Stimulated activated naive CD8-positive, alpha-beta T cell treated with anti-CD3 and anti-CD28 coated beads, Interleukin-15, Interleukin-2, amounts not matched to agents 100 ng/mL and 50 ng/mL, for 24 hours (primary cell): ENCODE measurements at regions not wholly inside any gene's neighbourhood (a gene's known extent, or its start where the extent isn't known, plus 50 kb on each side); places are given as distances from the start of the nearest gene placed in this dataset.

Experiments used
- H3K27ac Mint-ChIP-seq: one replicate; pipeline ENCODE4 v1.8.0; 2021; ENCODE audit warnings: mild to moderate bottlenecking, mixed read lengths
- H3K27me3 Mint-ChIP-seq: one replicate; pipeline ENCODE4 v1.8.0; 2021; ENCODE audit warnings: mixed read lengths
- H3K36me3 Mint-ChIP-seq: one replicate; pipeline ENCODE4 v1.8.0; 2021; ENCODE audit warnings: low read depth, mixed read lengths
- H3K4me1 Mint-ChIP-seq: one replicate; pipeline ENCODE4 v1.8.0; 2021; ENCODE audit warnings: low read depth, mixed read lengths
- H3K4me3 Mint-ChIP-seq: one replicate; pipeline ENCODE4 v1.8.0; 2021; ENCODE audit warnings: mild to moderate bottlenecking, mixed read lengths
- H3K9me3 Mint-ChIP-seq: one replicate; pipeline ENCODE4 v1.8.0; 2021; ENCODE audit warnings: mixed read lengths

DNA sequence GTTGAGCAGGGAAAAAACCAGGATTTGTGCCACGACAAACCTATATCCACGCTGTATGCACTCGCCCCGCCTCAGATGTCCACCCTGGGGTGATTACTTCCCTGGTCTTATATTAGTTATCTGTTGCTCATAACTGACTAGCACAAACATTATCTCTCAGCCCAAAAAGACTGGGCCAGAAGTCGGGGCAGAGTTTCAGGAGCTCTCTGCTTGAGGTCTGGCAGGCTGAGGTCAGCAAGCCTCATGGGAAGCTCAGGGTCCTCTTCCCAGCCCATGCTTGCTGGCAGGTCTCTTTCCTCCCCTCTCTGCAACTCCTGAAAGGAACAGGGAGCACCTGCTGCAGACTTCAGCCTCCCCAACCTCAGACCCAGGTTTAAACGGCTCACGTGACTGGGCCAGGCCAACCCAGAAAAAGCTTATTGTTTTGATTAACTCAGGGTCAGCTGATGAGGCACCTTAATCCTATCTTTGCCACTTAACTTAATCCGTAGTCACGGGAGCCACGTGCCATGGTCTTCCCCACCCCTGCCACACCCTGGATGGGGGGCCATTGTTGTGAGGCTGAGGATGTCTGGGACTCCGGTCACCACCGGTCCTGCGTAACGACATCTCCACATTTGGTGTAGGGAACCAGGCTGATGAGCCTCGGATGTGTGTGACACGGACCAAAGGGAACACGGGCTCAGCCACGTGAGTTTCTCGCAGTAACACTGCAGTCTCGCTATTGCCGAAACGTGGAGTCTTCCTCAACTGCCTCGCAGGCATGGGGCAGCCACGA lies 123.7 kb upstream of the IRX4 start:
- Mint-ChIP-seq H3K4me3 (no peak overlapping the region), H3K27me3 (peaks cover 12% of the 10 kb centered on the region), H3K9me3 (no peaks in the 10 kb centered on the region), H3K36me3 (no peaks in the 10 kb centered on the region), H3K27ac (no peak overlapping the region), H3K4me1 (no peaks in the 10 kb centered on the region)

DNA sequence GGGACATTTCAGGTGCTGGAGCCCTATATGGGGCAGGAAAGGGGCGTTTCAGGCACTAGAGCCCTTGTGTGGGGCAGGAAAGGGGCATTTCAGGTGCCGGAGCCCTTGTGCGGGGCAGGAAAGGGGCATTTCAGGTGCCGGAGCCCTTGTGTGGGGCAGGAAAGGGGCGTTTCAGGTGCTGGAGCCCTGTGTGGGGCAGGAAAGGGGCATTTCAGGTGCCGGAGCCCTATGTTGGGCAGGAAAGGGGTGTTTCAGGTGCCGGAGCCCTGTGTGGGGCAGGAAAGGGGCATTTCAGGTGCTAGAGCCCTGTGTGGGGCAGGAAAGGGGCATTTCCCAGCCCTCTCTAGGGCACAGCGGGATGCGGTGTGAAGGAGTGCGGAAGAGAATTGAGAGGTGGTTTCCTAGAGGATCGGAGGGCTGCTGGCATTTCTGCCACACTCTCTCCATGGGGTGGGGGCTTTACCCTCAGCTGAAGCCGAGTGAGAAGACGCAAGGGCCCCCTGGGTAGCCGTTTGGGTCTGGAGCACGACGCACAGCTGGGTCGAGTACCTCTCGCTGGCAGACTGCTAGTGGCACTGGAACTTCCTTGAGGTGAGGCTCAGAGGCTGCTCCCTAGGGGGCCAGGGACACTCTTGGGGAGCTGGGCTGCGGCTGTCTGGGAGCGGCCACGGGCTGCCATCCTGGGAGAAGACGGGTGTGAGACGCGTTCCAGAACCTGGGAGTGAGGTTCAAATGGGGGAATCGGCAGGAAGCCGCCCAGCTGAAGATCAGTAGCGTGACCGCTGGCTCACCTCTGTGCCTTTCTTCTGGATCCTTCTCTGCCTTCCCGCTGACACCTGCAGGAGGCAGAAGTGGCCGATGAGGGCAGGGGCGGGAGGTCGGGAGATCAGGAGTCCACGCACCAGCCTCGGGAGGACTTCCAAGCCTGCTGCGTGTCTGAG lies 122.6 kb upstream of the IRX4 start:
- H3K4me1 Mint-ChIP-seq, result no peaks in the 10 kb centered on the region
- H3K36me3 Mint-ChIP-seq, result no peaks in the 10 kb centered on the region
- no peaks in the 10 kb centered on the region for H3K9me3 Mint-ChIP-seq

DNA sequence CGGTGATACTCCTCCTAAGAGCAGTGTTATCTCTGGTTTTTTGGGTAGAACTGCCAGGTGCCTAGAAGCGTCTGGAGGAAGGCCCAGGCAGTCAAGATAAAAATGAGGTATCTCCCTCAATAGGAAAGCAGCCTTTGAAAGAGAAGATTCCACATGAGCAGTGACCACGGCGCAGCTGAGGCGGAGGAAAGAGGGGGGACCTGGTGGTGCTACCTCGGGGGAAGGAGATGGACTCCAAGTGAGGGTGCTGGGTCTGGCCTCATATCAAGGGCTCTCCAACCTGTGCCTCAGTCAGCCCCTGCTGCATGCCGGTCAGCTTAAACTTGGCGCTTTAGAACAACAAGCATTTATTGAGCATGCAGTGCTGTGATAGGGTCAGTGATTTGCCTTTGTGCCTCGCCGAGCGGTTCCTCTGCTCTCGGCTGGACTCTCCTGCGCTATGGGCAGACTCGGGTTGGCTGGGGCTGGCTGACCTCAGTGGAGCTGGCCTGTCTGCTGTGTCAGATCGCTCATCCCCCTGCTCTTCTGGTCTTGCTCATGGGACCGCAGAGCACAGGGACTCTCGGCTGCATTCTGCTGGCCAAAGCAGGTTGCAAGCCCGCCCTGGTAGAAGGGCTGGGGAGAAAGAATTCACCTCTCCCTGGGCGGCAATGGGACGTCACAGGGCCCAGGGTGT lies 121.1 kb upstream of the IRX4 start:
- H3K36me3 Mint-ChIP-seq, result no peaks in the 10 kb centered on the region
- H3K4me3 Mint-ChIP-seq, result no peak overlapping the region
- H3K27me3 Mint-ChIP-seq, result peaks cover 12% of the 10 kb centered on the region
- H3K9me3 Mint-ChIP-seq, result no peaks in the 10 kb centered on the region
- no peak overlapping the region for H3K27ac Mint-ChIP-seq
- H3K4me1 Mint-ChIP-seq, result no peaks in the 10 kb centered on the region

More for the DNA sequence above, 122.6 kb upstream of the IRX4 start:
- Mint-ChIP-seq H3K4me3 (no peak overlapping the region), H3K27ac (no peak overlapping the region), H3K27me3 (peaks cover 12% of the 10 kb centered on the region)

DNA sequence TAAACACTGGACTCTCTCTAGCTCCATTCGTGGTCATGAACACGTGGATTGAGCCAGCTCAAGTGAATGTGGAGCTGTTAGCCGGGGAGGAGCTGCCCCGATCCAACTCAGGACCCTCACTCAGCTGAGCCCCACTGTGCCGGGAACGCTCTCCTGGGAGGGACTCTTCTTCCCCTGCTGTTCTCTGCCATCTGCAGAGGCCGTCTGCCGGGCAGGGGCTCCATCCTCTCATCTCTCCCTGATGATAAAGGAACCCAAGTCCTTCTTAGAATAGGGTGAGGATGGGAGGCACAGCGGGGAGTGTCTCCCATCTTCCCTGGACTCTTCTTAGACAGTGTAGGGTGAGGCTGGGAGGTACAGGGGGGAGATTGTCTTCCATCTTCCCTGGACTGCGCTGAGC lies 120.5 kb upstream of the IRX4 start:
- Mint-ChIP-seq H3K27ac (no peak overlapping the region), H3K4me3 (no peak overlapping the region)

DNA sequence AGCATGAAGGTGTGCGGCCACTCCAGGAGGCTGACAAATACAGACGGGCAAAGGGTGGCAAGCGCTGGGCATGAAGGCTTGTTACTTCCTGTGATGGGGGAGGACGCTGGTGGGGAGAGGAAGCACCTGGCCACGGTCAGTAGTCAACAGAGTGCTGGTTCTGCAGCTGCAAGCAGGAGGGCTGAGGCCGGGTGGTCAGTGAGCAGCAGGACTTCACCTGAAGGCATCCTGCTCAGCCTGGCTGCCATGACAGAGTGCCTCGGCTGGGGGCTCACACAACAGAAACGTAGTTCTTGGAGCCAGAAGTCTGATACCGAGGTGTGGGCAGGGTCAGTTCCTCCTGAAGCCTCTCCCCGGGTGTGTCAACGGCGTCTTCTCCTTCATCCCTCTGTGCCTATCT lies 118.6 kb upstream of the IRX4 start:
- H3K4me3 Mint-ChIP-seq, result no peak overlapping the region
- H3K27ac Mint-ChIP-seq, result no peak overlapping the region
- peaks cover 10% of the 10 kb centered on the region for H3K9me3 Mint-ChIP-seq
- no peaks in the 10 kb centered on the region for H3K36me3 Mint-ChIP-seq
- H3K27me3 Mint-ChIP-seq, result peaks cover 21% of the 10 kb centered on the region
- H3K4me1 Mint-ChIP-seq, result no peaks in the 10 kb centered on the region

More for the DNA sequence above, 120.5 kb upstream of the IRX4 start:
- H3K36me3 Mint-ChIP-seq, result no peaks in the 10 kb centered on the region
- H3K9me3 Mint-ChIP-seq, result peaks cover under 1% of the 10 kb centered on the region
- peaks cover 17% of the 10 kb centered on the region for H3K27me3 Mint-ChIP-seq
- H3K4me1 Mint-ChIP-seq, result no peaks in the 10 kb centered on the region

DNA sequence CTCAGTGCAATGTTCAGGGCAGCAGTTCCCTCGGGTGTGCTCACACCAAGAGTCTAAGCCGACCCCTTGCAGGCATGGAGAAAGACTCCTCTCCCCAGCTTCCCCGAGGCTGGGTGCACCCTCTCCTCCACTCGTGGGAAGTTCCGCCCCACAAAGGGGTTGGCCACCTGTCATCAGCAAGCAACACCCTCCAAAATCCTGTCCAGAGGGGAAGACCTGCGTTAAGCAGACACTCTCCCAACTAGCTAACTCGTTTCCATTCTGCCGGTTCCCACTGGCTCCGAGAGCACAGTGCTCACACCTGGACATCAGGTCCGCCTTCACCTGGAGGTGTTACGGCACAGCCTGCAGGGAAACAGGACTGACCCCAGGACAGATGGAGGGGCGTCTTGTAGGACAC lies 117.9 kb upstream of the IRX4 start:
- H3K4me3 Mint-ChIP-seq, result no peak overlapping the region
- peaks cover 21% of the 10 kb centered on the region for H3K27me3 Mint-ChIP-seq
- no peaks in the 10 kb centered on the region for H3K36me3 Mint-ChIP-seq
- H3K9me3 Mint-ChIP-seq, result peaks cover 10% of the 10 kb centered on the region
- no peak overlapping the region for H3K27ac Mint-ChIP-seq
- H3K4me1 Mint-ChIP-seq, result no peaks in the 10 kb centered on the region

DNA sequence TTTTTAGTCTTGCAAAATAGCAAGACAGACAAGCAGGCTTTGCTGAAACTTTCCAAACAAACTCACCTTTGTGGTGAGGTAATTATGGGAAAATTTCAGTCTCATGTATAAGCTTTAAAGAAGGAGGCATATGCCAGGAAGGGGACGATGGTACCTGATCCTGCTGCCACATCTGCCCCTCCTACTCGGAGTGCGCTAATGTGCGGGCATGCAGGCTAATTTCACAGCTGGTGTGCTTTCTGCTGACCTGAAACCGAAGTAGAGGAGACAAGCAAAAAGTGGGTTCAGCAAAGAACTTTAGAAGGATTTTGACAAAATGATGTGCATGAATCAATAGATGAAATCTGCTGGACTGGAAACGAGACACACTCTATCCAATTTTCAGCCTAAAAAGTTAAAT lies 117.1 kb upstream of the IRX4 start:
- Mint-ChIP-seq H3K9me3 (peaks cover 10% of the 10 kb centered on the region), H3K4me1 (no peaks in the 10 kb centered on the region), H3K27me3 (peaks cover 21% of the 10 kb centered on the region), H3K36me3 (no peaks in the 10 kb centered on the region), H3K4me3 (no peak overlapping the region), H3K27ac (no peak overlapping the region)

DNA sequence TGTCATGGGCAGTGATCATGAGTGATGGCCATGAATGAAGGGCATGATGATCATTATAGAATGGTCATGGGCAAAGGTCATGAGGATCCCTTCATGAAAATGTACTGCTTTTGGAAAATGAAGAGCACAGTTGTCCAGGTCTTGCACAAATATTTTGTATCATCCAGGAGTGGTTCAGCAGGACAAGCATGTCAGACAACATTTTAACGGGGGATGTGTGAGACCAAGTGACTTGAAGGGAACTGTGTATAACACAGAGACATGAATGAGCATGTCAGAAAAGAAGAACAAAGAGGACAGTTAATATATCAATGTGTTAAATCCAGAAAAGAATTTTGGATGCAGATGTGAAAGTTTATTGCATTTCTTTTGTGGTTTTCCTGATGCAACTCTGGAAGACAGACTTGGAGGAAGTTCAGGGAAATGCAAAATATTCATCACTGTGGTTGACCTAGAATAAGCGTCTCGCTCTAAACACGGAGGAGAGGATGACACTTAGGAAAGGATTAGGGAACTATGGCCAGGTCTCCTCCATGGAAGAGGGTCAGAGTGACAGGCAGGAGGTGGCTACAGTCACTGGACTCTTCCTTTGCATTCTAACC lies 116.1 kb upstream of the IRX4 start:
- H3K27ac Mint-ChIP-seq, result no peak overlapping the region
- H3K9me3 Mint-ChIP-seq, result peaks cover 13% of the 10 kb centered on the region
- no peaks in the 10 kb centered on the region for H3K4me1 Mint-ChIP-seq
- peaks cover 22% of the 10 kb centered on the region for H3K27me3 Mint-ChIP-seq
- no peaks in the 10 kb centered on the region for H3K36me3 Mint-ChIP-seq
- no peak overlapping the region for H3K4me3 Mint-ChIP-seq

DNA sequence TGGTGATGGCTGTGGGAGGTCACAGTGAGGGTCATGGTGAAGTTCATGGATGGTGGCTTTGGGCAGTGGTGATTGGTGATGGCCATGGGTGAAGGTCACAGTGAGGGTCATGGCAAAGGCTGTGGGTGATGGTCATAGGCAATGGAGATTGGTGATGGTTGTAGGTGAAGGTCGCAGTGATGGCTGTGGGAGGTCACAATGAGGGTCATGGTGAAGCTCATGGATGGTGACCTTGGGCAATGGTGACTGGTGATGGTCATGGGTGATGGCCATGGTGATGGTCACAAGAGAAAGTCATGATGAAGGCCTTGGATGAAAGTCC lies 115.6 kb upstream of the IRX4 start:
- peaks cover 27% of the 10 kb centered on the region for H3K27me3 Mint-ChIP-seq
- H3K9me3 Mint-ChIP-seq, result peaks cover 16% of the 10 kb centered on the region
- no peak overlapping the region for H3K27ac Mint-ChIP-seq
- no peak overlapping the region for H3K4me3 Mint-ChIP-seq
- no peaks in the 10 kb centered on the region for H3K36me3 Mint-ChIP-seq
- H3K4me1 Mint-ChIP-seq, result no peaks in the 10 kb centered on the region

DNA sequence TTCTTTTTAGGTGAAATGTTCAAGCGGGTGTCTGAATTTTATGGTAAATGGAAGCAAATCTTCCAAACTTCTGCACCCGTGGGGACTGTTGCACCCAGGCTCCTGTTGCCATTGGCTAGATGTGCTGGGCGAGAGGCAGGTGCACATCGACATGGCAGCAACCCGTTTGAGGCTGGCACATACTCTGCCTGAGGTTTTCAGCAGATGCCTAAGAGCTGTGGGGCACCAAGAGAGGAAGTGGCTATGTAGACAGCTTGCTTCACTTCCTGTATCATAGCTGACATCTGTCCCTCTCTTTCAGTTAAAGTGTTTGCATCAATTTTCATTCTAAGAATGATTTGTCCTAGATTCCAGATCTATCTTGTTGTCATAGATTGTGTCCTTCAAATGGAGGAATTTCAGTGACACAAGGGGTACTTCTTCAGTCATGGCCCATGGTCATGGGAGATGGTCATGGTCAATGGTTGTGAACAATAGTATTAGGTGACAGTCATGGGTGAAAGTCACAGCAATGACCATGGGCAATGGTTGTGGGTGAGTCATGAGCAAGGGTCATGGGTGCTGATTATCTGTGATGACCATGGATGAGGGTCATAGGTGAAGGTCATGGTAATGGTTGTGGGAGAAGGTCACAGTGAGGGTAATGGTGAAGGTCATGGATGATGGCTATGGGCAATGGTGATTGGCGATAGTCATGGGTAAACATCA lies 115.1 kb upstream of the IRX4 start:
- Mint-ChIP-seq H3K27me3 (peaks cover 29% of the 10 kb centered on the region), H3K4me1 (no peaks in the 10 kb centered on the region), H3K36me3 (no peaks in the 10 kb centered on the region), H3K27ac (no peak overlapping the region), H3K4me3 (no peak overlapping the region), H3K9me3 (peaks cover 17% of the 10 kb centered on the region)

DNA sequence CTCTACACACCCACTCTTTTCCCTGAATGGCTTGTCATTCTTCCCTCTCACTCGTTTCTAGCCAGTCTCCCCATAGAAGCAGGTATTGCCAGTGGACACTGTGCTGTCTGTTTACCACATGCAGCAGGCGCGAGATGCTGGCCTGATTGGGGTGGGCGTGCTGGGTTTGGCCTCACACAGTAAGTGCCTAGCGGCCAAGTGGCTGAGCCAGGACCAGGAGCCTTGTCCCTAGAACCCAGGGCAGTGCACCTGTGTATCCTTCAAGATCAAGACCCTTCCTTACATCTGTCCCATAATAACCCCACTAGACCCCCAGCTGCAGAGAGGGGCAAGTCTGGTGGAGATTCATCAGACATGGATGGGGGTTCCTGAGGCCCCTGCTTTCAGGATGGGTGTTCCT lies 112.8 kb upstream of the IRX4 start:
- peaks cover 20% of the 10 kb centered on the region for H3K9me3 Mint-ChIP-seq
- no peaks in the 10 kb centered on the region for H3K4me1 Mint-ChIP-seq
- peaks cover 35% of the 10 kb centered on the region for H3K27me3 Mint-ChIP-seq
- H3K4me3 Mint-ChIP-seq, result no peak overlapping the region
- H3K27ac Mint-ChIP-seq, result no peak overlapping the region
- H3K36me3 Mint-ChIP-seq, result no peaks in the 10 kb centered on the region

DNA sequence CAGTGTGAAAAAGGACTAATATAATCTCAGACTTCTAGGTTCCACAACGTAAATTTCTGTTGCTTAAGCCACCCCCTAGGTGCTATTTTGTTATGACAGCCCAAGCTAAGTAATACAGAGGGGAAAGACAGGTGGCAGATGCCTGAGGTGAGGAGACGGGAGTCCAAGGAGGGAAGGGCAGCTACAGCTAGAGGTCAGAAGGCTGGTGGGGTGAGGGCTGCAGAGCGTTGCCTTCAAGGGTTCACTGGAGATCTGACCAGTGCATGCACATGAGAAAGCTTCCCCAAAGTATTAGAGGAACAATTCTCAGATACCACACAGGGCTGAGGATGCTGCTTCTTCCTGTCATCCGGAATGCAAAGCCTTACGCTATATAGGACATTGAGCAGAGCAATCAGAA lies 104.7 kb upstream of the IRX4 start:
- Mint-ChIP-seq H3K27me3 (peaks cover 37% of the 10 kb centered on the region), H3K9me3 (peaks cover 7% of the 10 kb centered on the region), H3K4me1 (no peaks in the 10 kb centered on the region), H3K36me3 (no peaks in the 10 kb centered on the region), H3K27ac (no peak overlapping the region), H3K4me3 (no peak overlapping the region)

DNA sequence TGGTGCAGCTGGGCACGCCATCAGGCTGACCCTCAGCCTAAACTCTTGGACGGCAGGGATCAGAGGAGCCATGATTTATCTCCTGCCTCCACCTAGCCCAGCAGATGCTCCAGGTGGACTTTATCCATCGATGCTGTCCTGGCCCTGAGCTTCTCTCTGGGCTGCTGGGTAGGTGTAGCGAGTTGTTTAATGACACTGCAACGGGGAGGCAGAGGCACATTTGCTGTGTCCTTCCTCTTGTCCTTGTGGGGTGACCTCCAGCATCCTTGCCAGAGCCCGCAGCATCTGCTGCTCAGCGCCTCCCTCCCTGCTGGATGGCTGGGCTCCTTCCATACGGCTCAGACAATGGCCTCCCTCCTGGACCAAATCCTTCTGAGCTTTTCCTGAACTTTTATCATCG lies 103.1 kb upstream of the IRX4 start:
- H3K27me3 Mint-ChIP-seq, result peaks cover 31% of the 10 kb centered on the region
- H3K4me1 Mint-ChIP-seq, result no peaks in the 10 kb centered on the region
- no peaks in the 10 kb centered on the region for H3K36me3 Mint-ChIP-seq
- H3K4me3 Mint-ChIP-seq, result no peak overlapping the region
- no peak overlapping the region for H3K27ac Mint-ChIP-seq
- peaks cover 6% of the 10 kb centered on the region for H3K9me3 Mint-ChIP-seq

DNA sequence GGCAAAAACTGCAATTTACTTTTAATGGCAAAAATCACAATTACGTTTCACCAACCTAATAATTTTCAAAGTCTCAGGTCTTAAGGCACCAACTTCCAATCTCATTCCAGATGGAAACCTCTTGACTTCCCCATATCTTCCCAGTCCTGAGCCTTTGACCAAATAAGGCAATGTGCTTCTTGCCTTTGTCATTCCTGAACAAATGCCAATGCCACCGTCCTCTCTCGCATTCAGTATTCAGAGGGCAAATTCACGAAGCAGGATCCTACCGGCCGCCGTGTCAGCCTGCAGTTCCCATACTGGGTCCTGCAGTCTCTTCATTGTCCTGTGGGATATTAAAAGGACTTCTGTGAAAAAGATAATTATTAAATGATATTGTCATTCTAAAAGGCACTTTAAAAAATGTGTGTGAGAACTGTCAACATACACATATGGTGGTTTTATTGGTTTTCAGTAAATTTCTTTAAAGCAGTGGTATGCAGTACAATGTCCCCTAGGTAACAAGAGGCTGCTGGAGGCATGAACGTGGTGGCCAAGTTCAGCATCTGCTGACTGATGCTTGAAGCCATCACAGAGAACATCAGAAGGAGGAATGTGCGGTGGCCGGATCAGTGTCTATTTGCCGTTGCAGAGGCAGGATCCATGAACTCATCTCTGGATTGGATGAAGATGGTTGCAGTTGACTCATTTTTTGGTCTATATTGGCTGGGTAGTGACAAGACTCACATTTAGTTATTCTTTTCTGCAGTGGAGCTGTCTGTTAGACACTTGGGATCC lies 101.4 kb upstream of the IRX4 start:
- Mint-ChIP-seq H3K27ac (no peak overlapping the region), H3K27me3 (peaks cover 27% of the 10 kb centered on the region), H3K4me3 (no peak overlapping the region), H3K4me1 (no peaks in the 10 kb centered on the region), H3K9me3 (no peaks in the 10 kb centered on the region), H3K36me3 (no peaks in the 10 kb centered on the region)
